ENCODE measurements at regions not wholly inside any gene's neighbourhood (a gene's known extent, or its start where the extent isn't known, plus 50 kb on each side); places are given as distances from the start of the nearest gene placed in this dataset.
"Not testable (repeated sequence)": the region's sequence is repeated elsewhere in the genome, so short reads cannot be mapped to it uniquely, and the experiment has no call there.

- ATAC-seq (ENCODE audit: low FRiP score) = no peak
- TF ChIP-seq, protein P1, sequence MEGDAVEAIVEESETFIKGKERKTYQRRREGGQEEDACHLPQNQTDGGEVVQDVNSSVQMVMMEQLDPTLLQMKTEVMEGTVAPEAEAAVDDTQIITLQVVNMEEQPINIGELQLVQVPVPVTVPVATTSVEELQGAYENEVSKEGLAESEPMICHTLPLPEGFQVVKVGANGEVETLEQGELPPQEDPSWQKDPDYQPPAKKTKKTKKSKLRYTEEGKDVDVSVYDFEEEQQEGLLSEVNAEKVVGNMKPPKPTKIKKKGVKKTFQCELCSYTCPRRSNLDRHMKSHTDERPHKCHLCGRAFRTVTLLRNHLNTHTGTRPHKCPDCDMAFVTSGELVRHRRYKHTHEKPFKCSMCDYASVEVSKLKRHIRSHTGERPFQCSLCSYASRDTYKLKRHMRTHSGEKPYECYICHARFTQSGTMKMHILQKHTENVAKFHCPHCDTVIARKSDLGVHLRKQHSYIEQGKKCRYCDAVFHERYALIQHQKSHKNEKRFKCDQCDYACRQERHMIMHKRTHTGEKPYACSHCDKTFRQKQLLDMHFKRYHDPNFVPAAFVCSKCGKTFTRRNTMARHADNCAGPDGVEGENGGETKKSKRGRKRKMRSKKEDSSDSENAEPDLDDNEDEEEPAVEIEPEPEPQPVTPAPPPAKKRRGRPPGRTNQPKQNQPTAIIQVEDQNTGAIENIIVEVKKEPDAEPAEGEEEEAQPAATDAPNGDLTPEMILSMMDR (IDR thresholded peaks at IDR 0.05) = no peak
- DNase-seq (ENCODE audit: low spot score) = no peak
Observed at GRCh38 chr21:41567901-41568510, 60.0 kb upstream of the TMPRSS2 start.

GRCh38 chr21:41567237-41567636 lies 59.3 kb upstream of the TMPRSS2 start:
- not testable (repeated sequence) for DNase-seq (ENCODE audit: low spot score); ATAC-seq (ENCODE audit: low FRiP score)

DNA sequence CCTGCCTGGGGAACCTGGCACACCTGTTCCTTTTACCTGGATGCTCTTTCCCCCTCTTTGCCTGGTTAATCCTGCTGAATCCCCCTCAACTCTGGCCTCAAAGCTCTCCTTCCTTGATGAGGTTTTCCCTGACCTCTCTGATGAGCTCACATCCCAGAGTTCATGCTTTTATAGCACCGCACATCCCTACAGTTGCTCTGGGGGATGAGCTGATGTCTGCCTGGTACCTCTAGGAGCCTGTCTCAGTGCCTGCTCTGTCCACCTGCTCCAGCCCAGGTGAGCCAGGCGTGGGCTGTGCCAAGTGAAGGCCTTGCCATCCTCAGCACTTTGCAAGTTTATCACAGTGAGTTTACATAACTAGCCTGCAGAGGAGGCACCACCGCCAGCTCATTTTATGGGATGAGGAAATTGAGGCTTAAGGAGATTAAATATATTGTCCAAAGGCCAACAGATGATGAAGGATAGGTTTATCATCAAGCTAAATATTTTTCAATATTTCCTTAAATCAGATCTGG lies 58.6 kb upstream of the TMPRSS2 start:
- TF ChIP-seq, protein P1 (IDR thresholded peaks at IDR 0.05) = no peak
- no peak for ATAC-seq (ENCODE audit: low FRiP score)
- no peak for DNase-seq (ENCODE audit: low spot score)

- ATAC-seq (ENCODE audit: low FRiP score) = no peak
- DNase-seq (ENCODE audit: low spot score) = no peak
- TF ChIP-seq, protein P1 (IDR thresholded peaks at IDR 0.05) = no peak
Observed at GRCh38 chr21:41565550-41565949, 57.6 kb upstream of the TMPRSS2 start.

DNA sequence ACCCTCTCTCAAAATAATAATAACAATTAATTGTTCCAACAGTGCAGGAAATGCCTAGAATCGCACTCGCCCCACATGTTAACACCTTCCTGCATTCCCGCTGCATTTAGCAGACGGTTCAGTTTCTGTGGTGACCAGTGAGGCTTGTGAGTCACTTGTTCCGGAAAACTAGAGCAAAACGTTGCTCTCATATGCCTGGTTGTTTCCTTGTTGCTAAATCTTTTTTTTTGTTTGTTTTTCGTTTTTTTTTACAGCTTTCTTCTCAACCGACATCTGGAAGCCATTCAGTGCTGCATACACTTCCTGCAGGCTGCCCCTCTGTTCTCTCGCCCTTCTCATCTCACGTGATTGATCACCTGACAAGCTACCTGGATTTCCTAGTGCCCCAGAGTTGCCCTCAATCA lies 56.9 kb upstream of the TMPRSS2 start:
- no peak for ATAC-seq (ENCODE audit: low FRiP score)
- DNase-seq (ENCODE audit: low spot score) = no peak
- TF ChIP-seq, protein P1 (IDR thresholded peaks at IDR 0.05) = no peak

- TF ChIP-seq, protein P1 (IDR thresholded peaks at IDR 0.05) = no peak
- DNase-seq (ENCODE audit: low spot score) = no peak
- ATAC-seq (ENCODE audit: low FRiP score) = no peak
Observed at GRCh38 chr21:41562101-41563000, 54.4 kb upstream of the TMPRSS2 start.

DNA sequence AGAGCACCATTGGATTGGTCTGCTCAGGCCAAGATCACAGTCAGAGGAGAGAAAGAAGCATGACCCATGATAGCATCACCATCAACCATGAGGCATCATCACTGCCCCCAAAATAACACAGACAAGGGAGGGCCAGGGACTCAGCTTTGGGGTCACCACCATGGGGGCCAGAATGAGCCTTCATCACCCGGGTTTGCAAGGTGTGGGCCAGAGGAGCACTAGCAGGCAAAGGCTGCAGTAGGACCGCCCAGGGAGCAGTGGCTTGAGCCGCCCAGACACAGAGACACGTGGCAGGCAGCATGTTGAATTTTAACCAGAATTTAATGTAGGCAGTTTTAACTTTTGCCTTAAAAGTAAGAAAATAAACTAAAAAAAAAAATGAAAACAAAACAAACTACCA lies 53.7 kb upstream of the TMPRSS2 start:
- ATAC-seq (ENCODE audit: low FRiP score) = no peak
- TF ChIP-seq, protein P1 (IDR thresholded peaks at IDR 0.05) = no peak
- no peak for DNase-seq (ENCODE audit: low spot score)

Measured in omental fat pad (tissue), 3 donors.